ENCODE measurements at regions not wholly inside any gene's neighbourhood (a gene's known extent, or its start where the extent isn't known, plus 50 kb on each side); places are given as distances from the start of the nearest gene placed in this dataset.

DNA sequence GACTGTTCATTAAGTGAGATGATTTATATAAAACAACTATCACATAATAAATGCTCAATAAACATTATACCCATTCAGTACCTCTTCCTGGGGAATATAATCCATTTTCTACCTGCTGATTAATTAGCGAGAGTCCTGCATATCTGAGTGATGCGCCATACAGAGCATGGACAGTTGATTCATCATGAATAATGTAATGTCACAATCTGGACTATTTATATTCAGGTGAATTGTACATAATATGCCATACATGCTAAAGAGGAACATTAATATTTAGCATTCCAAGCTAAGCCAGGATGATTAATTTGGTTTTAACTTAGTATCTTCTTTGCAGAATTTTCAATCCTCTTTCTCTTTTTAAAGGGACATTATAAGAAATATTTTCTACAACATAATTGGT is 362.0 kb upstream of the XYLT1 start:
- TF ChIP-seq, protein P1, sequence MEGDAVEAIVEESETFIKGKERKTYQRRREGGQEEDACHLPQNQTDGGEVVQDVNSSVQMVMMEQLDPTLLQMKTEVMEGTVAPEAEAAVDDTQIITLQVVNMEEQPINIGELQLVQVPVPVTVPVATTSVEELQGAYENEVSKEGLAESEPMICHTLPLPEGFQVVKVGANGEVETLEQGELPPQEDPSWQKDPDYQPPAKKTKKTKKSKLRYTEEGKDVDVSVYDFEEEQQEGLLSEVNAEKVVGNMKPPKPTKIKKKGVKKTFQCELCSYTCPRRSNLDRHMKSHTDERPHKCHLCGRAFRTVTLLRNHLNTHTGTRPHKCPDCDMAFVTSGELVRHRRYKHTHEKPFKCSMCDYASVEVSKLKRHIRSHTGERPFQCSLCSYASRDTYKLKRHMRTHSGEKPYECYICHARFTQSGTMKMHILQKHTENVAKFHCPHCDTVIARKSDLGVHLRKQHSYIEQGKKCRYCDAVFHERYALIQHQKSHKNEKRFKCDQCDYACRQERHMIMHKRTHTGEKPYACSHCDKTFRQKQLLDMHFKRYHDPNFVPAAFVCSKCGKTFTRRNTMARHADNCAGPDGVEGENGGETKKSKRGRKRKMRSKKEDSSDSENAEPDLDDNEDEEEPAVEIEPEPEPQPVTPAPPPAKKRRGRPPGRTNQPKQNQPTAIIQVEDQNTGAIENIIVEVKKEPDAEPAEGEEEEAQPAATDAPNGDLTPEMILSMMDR (IDR thresholded peaks at IDR 0.05; ENCODE audit: low read depth, low read length, poor library complexity, severe bottlenecking): no peak
- no peak for TF ChIP-seq EZH2phosphoT487 (IDR thresholded peaks at IDR 0.05; ENCODE audit: borderline replicate concordance, low read length)
